Adrenal gland (tissue), 9 donors: ENCODE measurements at regions not wholly inside any gene's neighbourhood (a gene's known extent, or its start where the extent isn't known, plus 50 kb on each side); places are given as distances from the start of the nearest gene placed in this dataset.

Experiments used
- DNase-seq, 7 donors: peaks; one replicate each; pipeline ENCODE4 v3.0.0-alpha.2; 2019 to 2020
- H3K27ac ChIP-seq, 5 donors: fragments of 200-600 bp; sonication (generic) in 4 of 5; 1 replicate in 3 of 5; 2 replicates in 2 of 5; pipeline versions ENCODE4 v1.5.1 to v1.8.0; 2016 to 2020; ENCODE audit warnings: mild to moderate bottlenecking in 1 of 5
- H3K27me3 ChIP-seq: fragments of 200-600 bp; 2 replicates; pipeline ENCODE4 v1.8.0; 2021
- H3K36me3 ChIP-seq, 2 donors: fragments of 200-600 bp; replicated peaks in 1 of 2; 1 replicate in 1 of 2; 2 replicates in 1 of 2; pipeline versions ENCODE4 v1.5.1 to v1.8.0; 2018 to 2022
- H3K4me1 ChIP-seq, 2 donors: fragments of 200-600 bp; replicated peaks in 1 of 2; 1 replicate in 1 of 2; 2 replicates in 1 of 2; pipeline versions ENCODE4 v1.5.1 to v1.8.0; 2018 to 2021
- H3K4me3 ChIP-seq, 4 donors: fragments of 200-600 bp; sonication (generic) in 3 of 4; one replicate each; pipeline ENCODE4 v1.5.1; 2016 to 2018
- H3K9me3 ChIP-seq, 3 donors: fragments of 200-600 bp; sonication (generic) in 1 of 3; replicated peaks in 1 of 3; 1 replicate in 2 of 3; 2 replicates in 1 of 3; pipeline versions ENCODE4 v1.5.1 to v1.8.0; 2016 to 2021
- POLR2A ChIP-seq, 2 donors: fragments of 450-650 bp; IDR thresholded peaks; one replicate each; pipeline ENCODE4 v1.6.1; 2017; ENCODE audit warnings: antibody characterized with exemption in 2 of 2, mild to moderate bottlenecking in 2 of 2, moderate library complexity in 1 of 2
- WGBS, 4 donors: extraction: QIAGEN DNeasy Blood & Tissue Kit in 2 of 4; methylation state at CpG; one replicate each; pipeline versions ENCODE4 v1.1.5 to v1.1.7; 2013 to 2017; 5-methylcytosine and 5-hydroxymethylcytosine counted together
- intact Hi-C, 2 donors: fragments of 100-400 bp; cut with DNase I; formaldehyde crosslinking; loops; one replicate each; pipeline versions ENCODE4 v1.14.1 to v1.15.0; 2022 to 2023
- TF ChIP-seq, protein P1 (sequence below), 6 experiments: fragments of 450-650 bp in 4 of 6; fragments of 200-600 bp in 2 of 6; sonication (generic) in 1 of 6; IDR thresholded peaks; 1 replicate in 5 of 6; 2 replicates in 1 of 6; pipeline versions ENCODE4 v1.5.1 to v1.8.0; 2016 to 2021; ENCODE audit warnings: antibody characterized with exemption in 6 of 6, mild to moderate bottlenecking in 2 of 6, moderate library complexity in 1 of 6
- donor health status: healthy with polysubstance abuse.
- donor health status: Bipolar disorder and iron deficiency.
- donor health status: DM: yes; HTN: yes; CAD: no.
- donor health status: DM: no; HTN: no; CAD: no.
- donor health status: DM: no; HTN: no; CAD: no.

GRCh38 chrX:139237141-139237540 lies 293.4 kb upstream of the F9 start:
- 62 to 76% (median 75%) methylated on average over 1 of the region's 1 CpG; no CpG with 5 or more reads in 1 of the 4 donors for whole genome bisulfite sequencing, 4 donors
- Histone ChIP-seq H3K27ac (no peak overlapping the region), H3K27me3 (peaks cover 3% of the 10 kb centered on the region), H3K9me3 (no peaks in the 10 kb centered on the region), H3K36me3 (no peaks in the 10 kb centered on the region), H3K4me1 (no peaks in the 10 kb centered on the region), H3K4me3 (no peak overlapping the region)
- no peak for DNase-seq
- intact Hi-C loops = no loop called here
- TF ChIP-seq POLR2A (IDR thresholded peaks at IDR 0.05) = no peak
- TF ChIP-seq, protein P1, sequence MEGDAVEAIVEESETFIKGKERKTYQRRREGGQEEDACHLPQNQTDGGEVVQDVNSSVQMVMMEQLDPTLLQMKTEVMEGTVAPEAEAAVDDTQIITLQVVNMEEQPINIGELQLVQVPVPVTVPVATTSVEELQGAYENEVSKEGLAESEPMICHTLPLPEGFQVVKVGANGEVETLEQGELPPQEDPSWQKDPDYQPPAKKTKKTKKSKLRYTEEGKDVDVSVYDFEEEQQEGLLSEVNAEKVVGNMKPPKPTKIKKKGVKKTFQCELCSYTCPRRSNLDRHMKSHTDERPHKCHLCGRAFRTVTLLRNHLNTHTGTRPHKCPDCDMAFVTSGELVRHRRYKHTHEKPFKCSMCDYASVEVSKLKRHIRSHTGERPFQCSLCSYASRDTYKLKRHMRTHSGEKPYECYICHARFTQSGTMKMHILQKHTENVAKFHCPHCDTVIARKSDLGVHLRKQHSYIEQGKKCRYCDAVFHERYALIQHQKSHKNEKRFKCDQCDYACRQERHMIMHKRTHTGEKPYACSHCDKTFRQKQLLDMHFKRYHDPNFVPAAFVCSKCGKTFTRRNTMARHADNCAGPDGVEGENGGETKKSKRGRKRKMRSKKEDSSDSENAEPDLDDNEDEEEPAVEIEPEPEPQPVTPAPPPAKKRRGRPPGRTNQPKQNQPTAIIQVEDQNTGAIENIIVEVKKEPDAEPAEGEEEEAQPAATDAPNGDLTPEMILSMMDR (IDR thresholded peaks at IDR 0.05) = no peak

DNA sequence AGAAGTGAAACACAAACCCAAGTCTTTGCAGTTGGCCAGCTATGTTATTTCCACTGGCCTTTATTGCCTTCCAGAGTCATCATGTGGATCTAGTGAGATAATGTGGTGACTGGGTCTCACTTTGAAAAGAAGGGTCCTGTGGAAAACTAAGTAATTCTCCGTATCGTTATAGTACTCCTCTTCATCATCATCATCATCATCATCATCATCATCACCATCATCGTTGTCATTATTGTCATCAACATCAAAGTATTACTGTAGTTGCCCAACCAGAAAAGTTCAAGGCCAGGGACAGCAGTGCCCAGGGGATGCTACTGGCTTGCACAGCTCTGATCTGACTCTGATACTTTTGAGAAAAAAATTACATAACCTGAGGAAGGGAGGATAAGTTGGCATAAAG lies 295.6 kb upstream of the F9 start:
- H3K27ac ChIP-seq = no peak overlapping the region
- H3K27me3 ChIP-seq = peaks cover 3% of the 10 kb centered on the region
- intact Hi-C loops = no loop called here
- no peaks in the 10 kb centered on the region for H3K9me3 ChIP-seq
- DNase-seq = no peak
- H3K4me3 ChIP-seq = no peak overlapping the region
- WGBS, 4 donors = 82 to 88% (median 85%) methylated on average over 3 of the region's 3 CpGs
- TF ChIP-seq POLR2A (IDR thresholded peaks at IDR 0.05) = no peak
- TF ChIP-seq, protein P1 (IDR thresholded peaks at IDR 0.05) = no peak
- H3K36me3 ChIP-seq = no peaks in the 10 kb centered on the region
- no peaks in the 10 kb centered on the region for H3K4me1 ChIP-seq

DNA sequence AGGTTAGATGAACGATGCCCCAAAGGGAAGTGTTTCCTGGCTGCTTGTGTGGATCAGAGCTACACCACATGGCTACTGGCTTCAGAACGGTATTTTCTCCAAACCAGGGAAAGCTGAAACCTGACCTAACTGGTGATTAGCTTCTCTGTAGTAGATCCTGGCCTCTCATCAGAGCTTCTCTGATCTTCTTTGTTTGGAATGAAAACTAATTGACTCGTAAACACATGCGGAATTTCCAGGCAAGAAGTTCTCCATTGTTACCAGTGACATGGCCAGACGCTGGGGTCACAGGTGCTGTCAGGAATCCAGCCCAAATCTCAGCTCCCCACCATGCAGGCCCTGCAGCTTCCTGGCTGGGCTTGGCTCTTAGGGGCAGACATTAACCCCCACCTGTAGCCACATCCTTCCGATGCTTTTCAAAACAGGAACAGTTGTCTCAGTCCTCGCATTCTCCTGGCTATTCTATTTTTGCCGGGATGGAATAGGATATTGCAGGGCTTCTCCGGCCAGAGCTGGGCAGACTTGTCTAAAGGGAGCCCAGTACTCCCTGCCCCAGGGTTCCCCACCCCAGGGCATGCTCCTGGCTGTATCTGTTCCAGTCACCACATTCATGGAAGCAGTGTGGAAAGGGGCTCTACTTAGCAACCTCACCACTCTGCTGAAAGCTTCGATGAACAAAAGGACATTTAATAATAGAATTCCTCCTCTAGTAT lies 305.4 kb upstream of the F9 start:
- Histone ChIP-seq H3K27me3 (peaks cover 6% of the 10 kb centered on the region), H3K36me3 (no peaks in the 10 kb centered on the region), H3K4me1 (no peaks in the 10 kb centered on the region), H3K27ac (no peak overlapping the region), H3K9me3 (no peaks in the 10 kb centered on the region), H3K4me3 (no peak overlapping the region)
- intact Hi-C loops = no loop called here
- DNase-seq = no peak
- WGBS, 4 donors = 28 to 42% (median 38%) methylated on average over 6 to 10 of the region's 10 CpGs
- no peak for TF ChIP-seq POLR2A (IDR thresholded peaks at IDR 0.05)
- TF ChIP-seq, protein P1 (IDR thresholded peaks at IDR 0.05) = no peak

- Histone ChIP-seq H3K9me3 (no peaks in the 10 kb centered on the region), H3K36me3 (no peaks in the 10 kb centered on the region), H3K27ac (no peak overlapping the region), H3K4me3 (no peak overlapping the region), H3K4me1 (no peaks in the 10 kb centered on the region), H3K27me3 (peaks cover 4% of the 10 kb centered on the region)
- TF ChIP-seq, protein P1 (IDR thresholded peaks at IDR 0.05) = no peak
- intact Hi-C loops = no loop called here
- 62 to 91% (median 82%) methylated on average over 8 to 9 of the region's 9 CpGs for WGBS, 4 donors
- DNase-seq = no peak
Measured at GRCh38 chrX:139222511-139223200, 307.9 kb upstream of the F9 start.
